PC-3 (cell line): ENCODE measurements at regions not wholly inside any gene's neighbourhood (a gene's known extent, or its start where the extent isn't known, plus 50 kb on each side); places are given as distances from the start of the nearest gene placed in this dataset.

Experiments
- ATAC-seq: fragments of 200-7000 bp; cut with Tn5 transposase; 2 replicates; pipeline ENCODE4 v1.9.1; 2020; ENCODE audit warnings: mild to moderate bottlenecking, moderate library complexity
- BruUV-seq: library from RNA; stranded (reverse); fragments of 400-500 nt; replicated peaks from 2 replicates; lab custom pipeline; 2021; lab: Mats Ljungman, UMichigan
- CTCF ChIA-PET: fragments of 300-600 bp; sonication (Branson Sonifier 250); formaldehyde crosslinking; loops from one replicate; lab custom pipeline; 2022; ENCODE audit warnings: antibody characterized with exemption; lab: Charles Lee
- POLR2A ChIA-PET: fragments of 300-600 bp; sonication (Branson Sonifier 250); formaldehyde crosslinking; loops from one replicate; lab custom pipeline; 2022; ENCODE audit warnings: antibody characterized with exemption; ENCODE audit not compliant: unreplicated experiment; lab: Charles Lee
- DNase-seq: peaks from one replicate; pipeline ENCODE4 v3.0.0-alpha.2; 2015
- H2AFZ ChIP-seq: fragments of 300-600 bp; sonication (generic); 2 replicates; pipeline ENCODE4 v1.6.0; 2016; ENCODE audit warnings: antibody characterized with exemption, low read length
- H3F3A ChIP-seq: fragments of 300-600 bp; sonication (generic); one replicate; pipeline ENCODE4 v1.6.0; 2017; ENCODE audit warnings: antibody characterized with exemption, low read length, control low read depth, mild to moderate bottlenecking; ENCODE audit not compliant: unreplicated experiment
- H3K27ac ChIP-seq: fragments of 300-600 bp; sonication (generic); 2 replicates; pipeline ENCODE4 v1.5.1; 2016; ENCODE audit warnings: mild to moderate bottlenecking, low read length
- H3K27me3 ChIP-seq: fragments of 300-600 bp; sonication (generic); 2 replicates; pipeline ENCODE4 v1.6.1; 2016; ENCODE audit warnings: low read length, mixed read lengths
- H3K36me3 ChIP-seq: fragments of 300-600 bp; sonication (generic); 2 replicates; pipeline ENCODE4 v1.6.1; 2016; ENCODE audit warnings: low read depth, mixed run types, low read length, mixed read lengths
- H3K4me1 ChIP-seq: fragments of 300-600 bp; sonication (generic); 2 replicates; pipeline ENCODE4 v1.5.1; 2016; ENCODE audit warnings: low read length; ENCODE audit not compliant: insufficient read depth
- H3K4me2 ChIP-seq: fragments of 300-600 bp; sonication (generic); 2 replicates; pipeline ENCODE4 v1.6.0; 2016; ENCODE audit warnings: low read length
- H3K4me3 ChIP-seq: fragments of 300-600 bp; sonication (generic); 2 replicates; pipeline ENCODE4 v1.5.1; 2016; ENCODE audit warnings: mild to moderate bottlenecking, low read length, mixed read lengths
- H3K79me2 ChIP-seq: fragments of 300-600 bp; sonication (generic); 2 replicates; pipeline ENCODE4 v1.6.1; 2017; ENCODE audit warnings: low read length, mixed read lengths
- H3K9ac ChIP-seq: fragments of 300-600 bp; sonication (generic); 2 replicates; pipeline ENCODE4 v1.6.0; 2016; ENCODE audit warnings: mild to moderate bottlenecking, low read length
- H3K9me2 ChIP-seq: fragments of 300-600 bp; sonication (generic); replicated peaks from 2 replicates; pipeline ENCODE4 v1.6.1; 2016; ENCODE audit warnings: mixed run types, low read length, mixed read lengths
- H3K9me3 ChIP-seq: fragments of 300-600 bp; sonication (generic); 2 replicates; pipeline ENCODE4 v1.6.1; 2016; ENCODE audit warnings: low read length, mixed read lengths
- H4K20me1 ChIP-seq: fragments of 300-600 bp; sonication (generic); 2 replicates; pipeline ENCODE4 v1.6.1; 2016; ENCODE audit warnings: low read length, mixed read lengths
- EZH2 ChIP-seq: fragments of 300-600 bp; sonication (generic); IDR thresholded peaks from one replicate; pipeline ENCODE4 v1.6.1; 2017; ENCODE audit warnings: antibody characterized with exemption, mild to moderate bottlenecking, low read length; ENCODE audit not compliant: unreplicated experiment
- EZH2phosphoT487 ChIP-seq: fragments of 300-600 bp; sonication (generic); IDR thresholded peaks from 2 replicates; pipeline ENCODE4 v1.6.1; 2018; ENCODE audit warnings: mild to moderate bottlenecking, antibody characterized with exemption, low read length, borderline replicate concordance
- intact Hi-C: fragments of 100-400 bp; cut with micrococcal nuclease; formaldehyde crosslinking; loops from 2 replicates; pipeline ENCODE4 v1.9.0; 2023
- TF ChIP-seq, protein P1 (sequence below): fragments of 300-600 bp; sonication (generic); conservative IDR thresholded peaks from 2 replicates; pipeline ENCODE4 v1.5.1; 2017; ENCODE audit warnings: antibody characterized with exemption, low read depth, mild to moderate bottlenecking, low read length

DNA sequence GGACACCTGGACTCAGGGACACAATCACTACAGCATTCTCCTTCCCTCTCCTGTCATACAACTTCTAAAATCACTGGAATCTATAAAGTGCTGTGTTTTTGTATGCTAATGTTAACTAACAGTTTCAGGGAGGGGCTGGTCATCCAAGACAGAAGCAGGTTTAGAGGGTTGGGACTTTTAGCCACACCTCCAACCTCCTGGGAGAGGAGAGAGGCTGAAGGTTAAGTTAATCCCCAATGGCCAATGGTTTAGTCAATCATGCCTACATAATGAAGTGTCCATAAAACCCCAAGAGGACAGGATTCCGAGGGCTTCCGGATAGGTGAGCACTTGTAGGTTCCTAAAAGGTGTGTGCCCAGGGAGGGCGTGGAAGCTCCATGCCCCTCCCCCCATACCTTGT, 219.3 kb upstream of the CTNNB1 start:
- Histone ChIP-seq H3K4me2 (no peak overlapping the region), H3K79me2 (no peaks in the 10 kb centered on the region), H3K9me2 (no peaks in the 10 kb centered on the region), H4K20me1 (no peaks in the 10 kb centered on the region), H3K36me3 (no peaks in the 10 kb centered on the region), H3K4me3 (no peak overlapping the region), H3K9me3 (no peaks in the 10 kb centered on the region), H3K4me1 (no peaks in the 10 kb centered on the region), H3K27me3 (no peaks in the 10 kb centered on the region), H3K27ac (no peak overlapping the region), H3F3A (no peaks in the 10 kb centered on the region), H2AFZ (no peak overlapping the region), H3K9ac (no peak overlapping the region)
- CTCF ChIA-PET: no interaction called here
- POLR2A ChIA-PET: no interaction called here
- BruUV-seq: no TSS peak
- no peak for DNase-seq
- ATAC-seq: no peak
- intact Hi-C loops: no loop called here
- TF ChIP-seq EZH2phosphoT487: no peak
- TF ChIP-seq, protein P1, sequence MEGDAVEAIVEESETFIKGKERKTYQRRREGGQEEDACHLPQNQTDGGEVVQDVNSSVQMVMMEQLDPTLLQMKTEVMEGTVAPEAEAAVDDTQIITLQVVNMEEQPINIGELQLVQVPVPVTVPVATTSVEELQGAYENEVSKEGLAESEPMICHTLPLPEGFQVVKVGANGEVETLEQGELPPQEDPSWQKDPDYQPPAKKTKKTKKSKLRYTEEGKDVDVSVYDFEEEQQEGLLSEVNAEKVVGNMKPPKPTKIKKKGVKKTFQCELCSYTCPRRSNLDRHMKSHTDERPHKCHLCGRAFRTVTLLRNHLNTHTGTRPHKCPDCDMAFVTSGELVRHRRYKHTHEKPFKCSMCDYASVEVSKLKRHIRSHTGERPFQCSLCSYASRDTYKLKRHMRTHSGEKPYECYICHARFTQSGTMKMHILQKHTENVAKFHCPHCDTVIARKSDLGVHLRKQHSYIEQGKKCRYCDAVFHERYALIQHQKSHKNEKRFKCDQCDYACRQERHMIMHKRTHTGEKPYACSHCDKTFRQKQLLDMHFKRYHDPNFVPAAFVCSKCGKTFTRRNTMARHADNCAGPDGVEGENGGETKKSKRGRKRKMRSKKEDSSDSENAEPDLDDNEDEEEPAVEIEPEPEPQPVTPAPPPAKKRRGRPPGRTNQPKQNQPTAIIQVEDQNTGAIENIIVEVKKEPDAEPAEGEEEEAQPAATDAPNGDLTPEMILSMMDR: no peak
- TF ChIP-seq EZH2: no peak

GRCh38 chr3:40980467-40980866, 218.8 kb upstream of the CTNNB1 start:
- ATAC-seq: no peak
- no peak overlapping the region for H3K27ac ChIP-seq
- BruUV-seq: no TSS peak
- no peaks in the 10 kb centered on the region for H3K9me2 ChIP-seq
- no peaks in the 10 kb centered on the region for H3K79me2 ChIP-seq
- TF ChIP-seq EZH2: no peak
- TF ChIP-seq, protein P1: no peak
- no peak for TF ChIP-seq EZH2phosphoT487
- ChIA-PET POLR2A (no interaction called here), CTCF (no interaction called here)
- H3K4me3 ChIP-seq: no peak overlapping the region
- no peaks in the 10 kb centered on the region for H3K27me3 ChIP-seq
- H3K4me2 ChIP-seq: no peak overlapping the region
- no peak overlapping the region for H3K9ac ChIP-seq
- H3K36me3 ChIP-seq: no peaks in the 10 kb centered on the region
- H4K20me1 ChIP-seq: no peaks in the 10 kb centered on the region
- no peaks in the 10 kb centered on the region for H3K9me3 ChIP-seq
- intact Hi-C loops: no loop called here
- DNase-seq: no peak
- H3F3A ChIP-seq: no peaks in the 10 kb centered on the region
- no peak overlapping the region for H2AFZ ChIP-seq
- no peaks in the 10 kb centered on the region for H3K4me1 ChIP-seq

DNA sequence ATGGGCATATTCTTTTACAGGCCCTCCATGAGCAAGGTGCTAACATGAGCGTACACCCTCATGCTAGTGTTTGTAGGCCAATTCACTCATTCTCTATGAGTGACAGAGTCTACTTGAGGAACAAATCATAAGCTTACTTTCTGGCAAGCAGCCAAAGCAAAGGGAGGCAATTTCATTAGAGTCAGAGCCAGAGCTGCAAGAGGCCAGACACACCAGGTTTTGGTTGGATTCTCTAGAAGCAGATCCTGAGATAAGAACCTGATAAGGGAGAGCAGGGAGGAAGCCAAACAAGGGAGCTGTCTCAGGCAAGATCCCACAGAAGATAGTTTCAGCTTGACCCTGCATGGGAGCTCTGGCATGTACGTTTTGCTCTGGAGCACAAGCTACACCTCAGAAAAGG, 214.1 kb upstream of the CTNNB1 start:
- Histone ChIP-seq H2AFZ (no peak overlapping the region), H3K36me3 (no peaks in the 10 kb centered on the region), H3K9me3 (no peaks in the 10 kb centered on the region), H3K27ac (no peak overlapping the region), H3K27me3 (no peaks in the 10 kb centered on the region), H3F3A (no peaks in the 10 kb centered on the region), H3K9me2 (no peaks in the 10 kb centered on the region), H3K79me2 (no peaks in the 10 kb centered on the region), H3K4me3 (no peak overlapping the region), H3K4me1 (no peaks in the 10 kb centered on the region), H4K20me1 (no peaks in the 10 kb centered on the region), H3K4me2 (no peak overlapping the region), H3K9ac (no peak overlapping the region)
- no peak for TF ChIP-seq EZH2phosphoT487
- TF ChIP-seq, protein P1: no peak
- TF ChIP-seq EZH2: no peak
- CTCF ChIA-PET: no interaction called here
- intact Hi-C loops: no loop called here
- BruUV-seq: no TSS peak
- no peak for ATAC-seq
- DNase-seq: no peak
- POLR2A ChIA-PET: no interaction called here
